ENCODE measurements at regions not wholly inside any gene's neighbourhood (a gene's known extent, or its start where the extent isn't known, plus 50 kb on each side); places are given as distances from the start of the nearest gene placed in this dataset.

- no peak overlapping the region for H3K27ac ChIP-seq
- intact Hi-C loops (cut with DNase I) = no loop called here
- DNase-seq = no peak
- no peaks in the 10 kb centered on the region for H3K4me1 ChIP-seq (replicated peaks in 1 of 2)
- H3K9me3 ChIP-seq (replicated peaks in 1 of 3) = no peaks in the 10 kb centered on the region
- WGBS, 4 donors = 90 to 100% (median 97%) methylated on average over 2 of the region's 2 CpGs
- H3K4me3 ChIP-seq = no peak overlapping the region
- no peak for TF ChIP-seq CTCF (IDR thresholded peaks at IDR 0.05)
- no peak for TF ChIP-seq POLR2A (IDR thresholded peaks at IDR 0.05)
- no peaks in the 10 kb centered on the region for H3K27me3 ChIP-seq
- no peaks in the 10 kb centered on the region for H3K36me3 ChIP-seq (replicated peaks in 1 of 2)
Observed at GRCh38 chr2:179351057-179351456, 86.4 kb upstream of the SESTD1 start.

- intact Hi-C loops (cut with DNase I) = no loop called here
- Histone ChIP-seq H3K4me1 (replicated peaks in 1 of 2) (peaks cover 0 to 6% of the 10 kb centered on the region in 2 donors), H3K4me3 (no peak overlapping the region), H3K27ac (no peak overlapping the region), H3K9me3 (replicated peaks in 1 of 3) (no peaks in the 10 kb centered on the region), H3K36me3 (replicated peaks in 1 of 2) (no peaks in the 10 kb centered on the region), H3K27me3 (no peaks in the 10 kb centered on the region)
- DNase-seq = no peak
- no peak for TF ChIP-seq CTCF (IDR thresholded peaks at IDR 0.05)
- 27 to 53% (median 37%) methylated on average over 1 of the region's 1 CpG for WGBS, 4 donors
Observed at GRCh38 chr2:179349670-179350303, 85.2 kb upstream of the SESTD1 start.

DNA sequence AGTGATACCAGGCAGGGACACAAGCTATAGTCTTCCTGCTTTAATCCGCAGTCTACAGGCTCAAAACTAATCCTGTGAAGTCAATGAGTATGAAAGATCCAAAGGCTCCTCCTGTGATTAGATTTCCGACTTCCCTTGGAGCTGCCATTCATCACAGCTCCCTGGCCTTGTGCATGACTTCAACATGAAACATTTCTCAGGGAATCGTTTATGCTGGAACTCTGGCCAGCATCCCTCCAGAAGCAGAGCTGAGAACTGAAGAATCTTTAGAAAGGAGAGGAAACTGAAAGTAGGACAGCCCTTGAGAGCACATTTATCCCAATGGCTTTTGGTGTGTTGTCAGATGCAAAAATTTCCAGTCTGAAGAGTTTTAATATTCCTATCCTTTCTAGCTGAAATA is 84.3 kb upstream of the SESTD1 start:
- WGBS, 4 donors = 38 to 52% (median 49%) methylated on average over 3 of the region's 3 CpGs
- intact Hi-C loops (cut with DNase I) = no loop called here
- Histone ChIP-seq H3K4me3 (no peak overlapping the region), H3K27me3 (no peaks in the 10 kb centered on the region), H3K9me3 (replicated peaks in 1 of 3) (no peaks in the 10 kb centered on the region), H3K27ac (no peak overlapping the region), H3K4me1 (replicated peaks in 1 of 2) (peaks cover 0 to 14% of the 10 kb centered on the region in 2 donors), H3K36me3 (replicated peaks in 1 of 2) (no peaks in the 10 kb centered on the region)
- TF ChIP-seq POLR2A (IDR thresholded peaks at IDR 0.05) (no peak), CTCF (IDR thresholded peaks at IDR 0.05) (no peak)
- peak in 1 of 7 donors; percentile 16 for DNase-seq

DNA sequence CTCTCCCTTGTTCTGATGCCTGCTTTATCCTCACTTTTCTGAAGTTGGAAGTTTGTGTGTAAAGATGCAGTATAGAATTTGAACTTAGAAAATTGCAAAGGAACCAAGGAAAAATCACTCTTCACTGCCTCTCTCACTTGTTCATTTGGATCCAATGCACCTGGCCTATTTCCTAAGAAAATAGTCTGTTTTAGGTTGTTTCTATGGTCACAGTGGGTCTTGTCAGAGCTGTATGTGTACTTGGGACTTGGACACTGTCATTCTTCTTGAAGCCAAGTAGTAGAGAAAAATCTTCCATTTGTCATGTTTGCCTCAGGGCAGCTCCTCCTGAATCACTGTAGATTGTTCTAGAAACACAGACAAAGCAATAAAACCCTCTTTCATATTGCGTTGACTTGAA is 80.3 kb upstream of the SESTD1 start:
- TF ChIP-seq POLR2A (IDR thresholded peaks at IDR 0.05) (no peak), CTCF (IDR thresholded peaks at IDR 0.05) (no peak)
- 88 to 95% (median 93%) methylated on average over 1 of the region's 1 CpG for WGBS, 4 donors
- Histone ChIP-seq H3K4me3 (no peak overlapping the region), H3K4me1 (replicated peaks in 1 of 2) (peaks cover 0 to 14% of the 10 kb centered on the region in 2 donors), H3K9me3 (replicated peaks in 1 of 3) (no peaks in the 10 kb centered on the region), H3K36me3 (replicated peaks in 1 of 2) (no peaks in the 10 kb centered on the region), H3K27me3 (no peaks in the 10 kb centered on the region), H3K27ac (peak overlapping the region in 2 of 5 donors; percentile 57 to 69)
- intact Hi-C loops (cut with DNase I) = no loop called here
- DNase-seq = no peak
